Activated B cell treated with CpG ODN at 0.5 μM for 24 hours (primary cell): ENCODE measurements at regions not wholly inside any gene's neighbourhood (a gene's known extent, or its start where the extent isn't known, plus 50 kb on each side); places are given as distances from the start of the nearest gene placed in this dataset.

Experiments used
- ATAC-seq: fragments of 200-7000 bp; cut with Tn5 transposase; one replicate; pipeline ENCODE4 v1.10.0; 2021; ENCODE audit warnings: low read depth, mild to moderate bottlenecking, moderate library complexity
- CTCF ChIA-PET: fragments of 350-600 bp; sonication (Branson Sonifier 250); formaldehyde crosslinking; loops from one replicate; lab custom pipeline; 2021; ENCODE audit warnings: antibody characterized with exemption; lab: Charles Lee
- POLR2A ChIA-PET: fragments of 350-600 bp; sonication (Branson Sonifier 250); formaldehyde crosslinking; loops from one replicate; lab custom pipeline; 2021; ENCODE audit warnings: antibody characterized with exemption; lab: Charles Lee
- DNase-seq: peaks from one replicate; pipeline ENCODE4 v3.0.0; 2022
- H3K27ac Mint-ChIP-seq: one replicate; pipeline ENCODE4 v1.8.0; 2020; ENCODE audit warnings: mixed read lengths
- H3K27me3 Mint-ChIP-seq: one replicate; pipeline ENCODE4 v1.8.0; 2021; ENCODE audit warnings: mixed read lengths
- H3K36me3 Mint-ChIP-seq: one replicate; pipeline ENCODE4 v1.8.0; 2021; ENCODE audit warnings: low read depth, mixed read lengths
- H3K4me1 Mint-ChIP-seq: one replicate; pipeline ENCODE4 v1.8.0; 2021; ENCODE audit warnings: mixed read lengths
- H3K4me3 Mint-ChIP-seq: one replicate; pipeline ENCODE4 v1.8.0; 2020; ENCODE audit warnings: mild to moderate bottlenecking, mixed read lengths
- H3K9me3 Mint-ChIP-seq: one replicate; pipeline ENCODE4 v1.8.0; 2020; ENCODE audit warnings: mixed read lengths
- CTCF ChIP-seq: fragments of 200-600 bp; IDR thresholded peaks from one replicate; pipeline ENCODE4 v1.8.0; 2022; ENCODE audit warnings: antibody characterized with exemption, mild to moderate bottlenecking
- intact Hi-C: fragments of 100-400 bp; cut with micrococcal nuclease; formaldehyde crosslinking; loops from one replicate; pipeline ENCODE4 v1.15.1; 2024

- ChIA-PET CTCF (no interaction called here), POLR2A (no interaction called here)
- Mint-ChIP-seq H3K36me3 (no peaks in the 10 kb centered on the region), H3K9me3 (peaks cover 35% of the 10 kb centered on the region), H3K27me3 (no peaks in the 10 kb centered on the region), H3K4me3 (no peak overlapping the region), H3K27ac (no peak overlapping the region), H3K4me1 (no peaks in the 10 kb centered on the region)
- ATAC-seq (no peak), DNase-seq (no peak)
- intact Hi-C loops = no loop called here
- no peak for TF ChIP-seq CTCF
Measured at GRCh38 chr4:175109933-175110332, 191.8 kb downstream of the ADAM29 start.

- POLR2A ChIA-PET = no interaction called here
- Mint-ChIP-seq H3K36me3 (no peaks in the 10 kb centered on the region), H3K9me3 (peaks cover 20% of the 10 kb centered on the region), H3K4me3 (no peak overlapping the region), H3K27me3 (no peaks in the 10 kb centered on the region), H3K27ac (no peak overlapping the region), H3K4me1 (no peaks in the 10 kb centered on the region)
- intact Hi-C loops = no loop called here
- CTCF ChIA-PET = no interaction called here
- DNase-seq (no peak), ATAC-seq (no peak)
- TF ChIP-seq CTCF = no peak
Measured at GRCh38 chr4:175125410-175126068, 207.4 kb downstream of the ADAM29 start.

- Mint-ChIP-seq H3K9me3 (peaks cover 13% of the 10 kb centered on the region), H3K4me3 (no peak overlapping the region), H3K27me3 (no peaks in the 10 kb centered on the region), H3K27ac (no peak overlapping the region), H3K4me1 (no peaks in the 10 kb centered on the region), H3K36me3 (no peaks in the 10 kb centered on the region)
- POLR2A ChIA-PET = no interaction called here
- TF ChIP-seq CTCF = no peak
- CTCF ChIA-PET = no interaction called here
- DNase-seq (no peak), ATAC-seq (no peak)
- intact Hi-C loops = no loop called here
Measured at GRCh38 chr4:175127314-175127713, 209.2 kb downstream of the ADAM29 start.

- DNase-seq = no peak
- no peak overlapping the region for H3K27ac Mint-ChIP-seq
- no peaks in the 10 kb centered on the region for H3K36me3 Mint-ChIP-seq
- H3K4me1 Mint-ChIP-seq = no peaks in the 10 kb centered on the region
- intact Hi-C loops = no loop called here
- H3K9me3 Mint-ChIP-seq = peaks cover 3% of the 10 kb centered on the region
- H3K4me3 Mint-ChIP-seq = no peak overlapping the region
- POLR2A ChIA-PET = no interaction called here
- ATAC-seq = no peak
- TF ChIP-seq CTCF = no peak
- CTCF ChIA-PET = no interaction called here
- H3K27me3 Mint-ChIP-seq = no peaks in the 10 kb centered on the region
Measured at GRCh38 chr4:175129797-175130196, 211.6 kb downstream of the ADAM29 start.

GRCh38 chr4:175139205-175139604 is 221.0 kb downstream of the ADAM29 start:
- Mint-ChIP-seq H3K27me3 (no peaks in the 10 kb centered on the region), H3K4me1 (no peaks in the 10 kb centered on the region), H3K27ac (no peak overlapping the region), H3K36me3 (no peaks in the 10 kb centered on the region), H3K4me3 (no peak overlapping the region), H3K9me3 (peaks cover 8% of the 10 kb centered on the region)
- CTCF ChIA-PET = no interaction called here
- POLR2A ChIA-PET = no interaction called here
- no peak for ATAC-seq
- no peak for DNase-seq
- intact Hi-C loops = no loop called here
- no peak for TF ChIP-seq CTCF
